ENCODE measurements at regions not wholly inside any gene's neighbourhood (a gene's known extent, or its start where the extent isn't known, plus 50 kb on each side); places are given as distances from the start of the nearest gene placed in this dataset.

GRCh38 chr5:38789134-38789533 is 56.7 kb upstream of the OSMR start:
- TF ChIP-seq CTCF (conservative IDR thresholded peaks at IDR 0.05) (no peak), ZFX (IDR thresholded peaks at IDR 0.05) (no peak)
